Natural killer cell (primary cell): ENCODE measurements at regions not wholly inside any gene's neighbourhood (a gene's known extent, or its start where the extent isn't known, plus 50 kb on each side); places are given as distances from the start of the nearest gene placed in this dataset.

Experiments used
- ATAC-seq, 3 donors: fragments of 150-1000 bp in 2 of 3; fragments of 200-7000 bp in 1 of 3; cut with Tn5 transposase; 1 replicate in 1 of 3; 2 replicates in 2 of 3; pipeline ENCODE4 v1.10.0; 2021; ENCODE audit warnings: mild to moderate bottlenecking in 2 of 3, moderate library complexity in 2 of 3
- DNase-seq, 2 donors: peaks; one replicate each; pipeline versions ENCODE4 v3.0.0 to v3.0.0-alpha.2; 2013 to 2021; ENCODE audit warnings: mixed read lengths in 1 of 2
- H3K27ac ChIP-seq: one replicate; pipeline ENCODE4 v1.5.1; 2013; ENCODE audit warnings: mild to moderate bottlenecking, low read length
- H3K27me3 ChIP-seq: one replicate; pipeline ENCODE4 v1.6.1; 2013; ENCODE audit warnings: low read length; ENCODE audit not compliant: control insufficient read depth, insufficient read depth
- H3K36me3 ChIP-seq: one replicate; pipeline ENCODE4 v1.6.1; 2013; ENCODE audit warnings: low read length; ENCODE audit not compliant: control insufficient read depth, insufficient read depth
- H3K4me1 ChIP-seq: one replicate; pipeline ENCODE4 v1.6.1; 2013; ENCODE audit warnings: low read length; ENCODE audit not compliant: control insufficient read depth, insufficient read depth
- H3K4me3 ChIP-seq: one replicate; pipeline ENCODE4 v1.5.1; 2013; ENCODE audit warnings: low read length
- H3K9me3 ChIP-seq: one replicate; pipeline ENCODE4 v1.6.1; 2013; ENCODE audit warnings: low read length; ENCODE audit not compliant: control insufficient read depth, insufficient read depth
- H3K27ac Mint-ChIP-seq, 2 donors: one replicate each; pipeline ENCODE4 v1.8.0; 2022; ENCODE audit warnings: mild to moderate bottlenecking in 2 of 2, mixed read lengths in 2 of 2, moderate library complexity in 1 of 2
- H3K27me3 Mint-ChIP-seq, 2 donors: one replicate each; pipeline ENCODE4 v1.8.0; 2022; ENCODE audit warnings: low read depth in 2 of 2, mixed read lengths in 2 of 2
- H3K36me3 Mint-ChIP-seq: one replicate; pipeline ENCODE4 v1.8.0; 2022; ENCODE audit warnings: mixed read lengths
- H3K4me1 Mint-ChIP-seq, 2 donors: one replicate each; pipeline ENCODE4 v1.8.0; 2022; ENCODE audit warnings: mixed read lengths in 2 of 2
- H3K4me3 Mint-ChIP-seq: one replicate; pipeline ENCODE4 v1.8.0; 2022; ENCODE audit warnings: mild to moderate bottlenecking, moderate library complexity, mixed read lengths
- H3K9me3 Mint-ChIP-seq, 2 donors: one replicate each; pipeline ENCODE4 v1.8.0; 2022; ENCODE audit warnings: mixed read lengths in 2 of 2
- WGBS: methylation state at CpG from one replicate; pipeline ENCODE4 v1.1.7; 2013; ENCODE audit warnings: missing lambda C conversion rate; ENCODE audit not compliant: insufficient coverage; 5-methylcytosine and 5-hydroxymethylcytosine counted together
- intact Hi-C: fragments of 100-400 bp; cut with micrococcal nuclease; formaldehyde crosslinking; loops from one replicate; pipeline ENCODE4 v1.14.2; 2022
- TF ChIP-seq, protein P1 (sequence below): fragments of 200-600 bp; IDR thresholded peaks from one replicate; pipeline ENCODE4 v1.8.0; 2022; ENCODE audit warnings: antibody characterized with exemption

DNA sequence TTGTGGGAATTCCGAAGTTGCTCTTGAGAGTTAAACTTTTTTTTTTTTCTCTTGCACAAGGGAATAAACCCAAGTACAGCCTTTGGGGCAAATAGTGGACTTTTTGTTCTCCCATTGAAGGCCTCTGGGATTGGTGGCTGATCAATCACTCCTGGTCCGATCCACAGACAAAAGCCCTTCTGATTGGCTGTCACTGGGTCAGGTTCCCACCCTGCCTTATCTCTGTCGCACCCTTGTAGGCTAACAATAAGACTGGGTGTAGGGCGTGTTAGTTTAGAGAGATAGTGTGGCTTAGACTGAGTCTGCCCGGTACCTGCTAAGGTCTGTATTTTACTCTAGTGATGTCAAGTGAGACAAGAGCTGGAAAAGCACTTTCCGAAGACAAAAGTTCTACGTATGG, 380.8 kb downstream of the NDFIP2 start:
- H3K4me1 ChIP-seq = no peaks in the 10 kb centered on the region
- intact Hi-C loops = no loop called here
- H3K36me3 Mint-ChIP-seq = no peaks in the 10 kb centered on the region
- H3K4me1 Mint-ChIP-seq = no peaks in the 10 kb centered on the region
- TF ChIP-seq, protein P1, sequence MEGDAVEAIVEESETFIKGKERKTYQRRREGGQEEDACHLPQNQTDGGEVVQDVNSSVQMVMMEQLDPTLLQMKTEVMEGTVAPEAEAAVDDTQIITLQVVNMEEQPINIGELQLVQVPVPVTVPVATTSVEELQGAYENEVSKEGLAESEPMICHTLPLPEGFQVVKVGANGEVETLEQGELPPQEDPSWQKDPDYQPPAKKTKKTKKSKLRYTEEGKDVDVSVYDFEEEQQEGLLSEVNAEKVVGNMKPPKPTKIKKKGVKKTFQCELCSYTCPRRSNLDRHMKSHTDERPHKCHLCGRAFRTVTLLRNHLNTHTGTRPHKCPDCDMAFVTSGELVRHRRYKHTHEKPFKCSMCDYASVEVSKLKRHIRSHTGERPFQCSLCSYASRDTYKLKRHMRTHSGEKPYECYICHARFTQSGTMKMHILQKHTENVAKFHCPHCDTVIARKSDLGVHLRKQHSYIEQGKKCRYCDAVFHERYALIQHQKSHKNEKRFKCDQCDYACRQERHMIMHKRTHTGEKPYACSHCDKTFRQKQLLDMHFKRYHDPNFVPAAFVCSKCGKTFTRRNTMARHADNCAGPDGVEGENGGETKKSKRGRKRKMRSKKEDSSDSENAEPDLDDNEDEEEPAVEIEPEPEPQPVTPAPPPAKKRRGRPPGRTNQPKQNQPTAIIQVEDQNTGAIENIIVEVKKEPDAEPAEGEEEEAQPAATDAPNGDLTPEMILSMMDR = no peak
- no peak overlapping the region for H3K4me3 ChIP-seq
- H3K27me3 Mint-ChIP-seq = no peaks in the 10 kb centered on the region
- no peaks in the 10 kb centered on the region for H3K9me3 Mint-ChIP-seq
- H3K9me3 ChIP-seq = no peaks in the 10 kb centered on the region
- H3K27ac Mint-ChIP-seq = no peak overlapping the region
- H3K4me3 Mint-ChIP-seq = no peak overlapping the region
- no peaks in the 10 kb centered on the region for H3K27me3 ChIP-seq
- ATAC-seq (no peak), DNase-seq (no peak)
- no peaks in the 10 kb centered on the region for H3K36me3 ChIP-seq
- H3K27ac ChIP-seq = no peak overlapping the region
- 92% methylated on average over 7 of the region's 7 CpGs for WGBS

GRCh38 chr13:79860791-79861190, 379.8 kb downstream of the NDFIP2 start:
- ATAC-seq = no peak
- H3K27ac Mint-ChIP-seq = no peak overlapping the region
- DNase-seq = no peak
- intact Hi-C loops = no loop called here
- Histone ChIP-seq H3K36me3 (no peaks in the 10 kb centered on the region), H3K4me1 (no peaks in the 10 kb centered on the region), H3K27ac (no peak overlapping the region), H3K27me3 (no peaks in the 10 kb centered on the region), H3K4me3 (no peak overlapping the region), H3K9me3 (no peaks in the 10 kb centered on the region)
- TF ChIP-seq, protein P1 = no peak
- no peaks in the 10 kb centered on the region for H3K27me3 Mint-ChIP-seq
- H3K36me3 Mint-ChIP-seq = no peaks in the 10 kb centered on the region
- H3K9me3 Mint-ChIP-seq = no peaks in the 10 kb centered on the region
- no peaks in the 10 kb centered on the region for H3K4me1 Mint-ChIP-seq
- no peak overlapping the region for H3K4me3 Mint-ChIP-seq
- 87% methylated on average over 3 of the region's 3 CpGs for WGBS

- 80% methylated on average over 3 of the region's 3 CpGs for WGBS
- H3K4me1 ChIP-seq = no peaks in the 10 kb centered on the region
Measured at GRCh38 chr13:79859756-79860155, 378.8 kb downstream of the NDFIP2 start.

DNA sequence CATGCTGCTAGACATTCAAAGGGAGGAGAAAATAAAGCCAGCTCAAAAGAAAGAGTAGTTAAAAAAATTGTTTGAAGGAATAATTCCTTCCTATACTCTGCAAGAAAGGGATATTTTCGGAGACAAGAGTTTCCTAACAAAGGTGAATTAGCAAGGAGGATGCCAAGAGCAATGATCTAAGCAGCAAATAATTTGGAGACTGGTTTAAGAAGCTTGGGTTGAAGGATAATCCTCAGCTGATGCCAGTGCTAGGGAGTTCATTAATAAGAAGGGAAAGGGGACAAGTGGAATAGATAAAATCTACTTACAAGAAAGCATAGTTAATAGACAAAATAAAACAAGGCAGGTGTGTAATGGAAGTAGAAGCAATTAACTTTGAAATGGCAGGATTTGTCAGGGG, 372.3 kb downstream of the NDFIP2 start:
- Histone ChIP-seq H3K36me3 (no peaks in the 10 kb centered on the region), H3K27me3 (no peaks in the 10 kb centered on the region), H3K4me3 (no peak overlapping the region), H3K27ac (no peak overlapping the region), H3K9me3 (no peaks in the 10 kb centered on the region), H3K4me1 (no peaks in the 10 kb centered on the region)
- no peaks in the 10 kb centered on the region for H3K27me3 Mint-ChIP-seq
- DNase-seq (no peak), ATAC-seq (no peak)
- TF ChIP-seq, protein P1 = no peak
- no peaks in the 10 kb centered on the region for H3K9me3 Mint-ChIP-seq
- no peaks in the 10 kb centered on the region for H3K36me3 Mint-ChIP-seq
- H3K4me3 Mint-ChIP-seq = no peak overlapping the region
- no peaks in the 10 kb centered on the region for H3K4me1 Mint-ChIP-seq
- 70% methylated on average over 1 of the region's 1 CpG for WGBS
- intact Hi-C loops = no loop called here
- H3K27ac Mint-ChIP-seq = no peak overlapping the region

More at GRCh38 chr13:79859756-79860155, 378.8 kb downstream of the NDFIP2 start:
- H3K9me3 ChIP-seq = no peaks in the 10 kb centered on the region
- no peaks in the 10 kb centered on the region for H3K36me3 ChIP-seq
- ATAC-seq (no peak), DNase-seq (no peak)
- TF ChIP-seq, protein P1 = no peak
- H3K9me3 Mint-ChIP-seq = no peaks in the 10 kb centered on the region
- no peaks in the 10 kb centered on the region for H3K27me3 ChIP-seq
- no peak overlapping the region for H3K27ac ChIP-seq
- no peak overlapping the region for H3K27ac Mint-ChIP-seq
- intact Hi-C loops = no loop called here
- no peaks in the 10 kb centered on the region for H3K27me3 Mint-ChIP-seq
- no peak overlapping the region for H3K4me3 Mint-ChIP-seq
- H3K4me1 Mint-ChIP-seq = no peaks in the 10 kb centered on the region
- no peaks in the 10 kb centered on the region for H3K36me3 Mint-ChIP-seq
- H3K4me3 ChIP-seq = no peak overlapping the region
